Upper lobe of right lung (tissue), 1 donor: ENCODE measurements at regions not wholly inside any gene's neighbourhood (a gene's known extent, or its start where the extent isn't known, plus 50 kb on each side); places are given as distances from the start of the nearest gene placed in this dataset.
A peak's percentile ranks its signal among the peaks of the same experiment; 100 is the strongest.

ENCODE experiments used
- ATAC-seq: fragments of 200-7000 bp; cut with Tn5 transposase; one replicate; pipeline ENCODE4 v1.9.1; 2020; ENCODE audit warnings: mild to moderate bottlenecking, moderate library complexity
- DNase-seq: peaks from one replicate; pipeline ENCODE4 v3.0.0-alpha.2; 2020
- H3K27ac ChIP-seq: fragments of 200-600 bp; one replicate; pipeline ENCODE4 v1.8.0; 2022
- H3K27me3 ChIP-seq: fragments of 200-600 bp; one replicate; pipeline ENCODE4 v1.8.0; 2022; ENCODE audit warnings: mild to moderate bottlenecking
- H3K36me3 ChIP-seq: fragments of 200-600 bp; one replicate; pipeline ENCODE4 v1.8.0; 2022
- H3K4me1 ChIP-seq: fragments of 200-600 bp; one replicate; pipeline ENCODE4 v1.8.0; 2022
- H3K4me3 ChIP-seq: fragments of 200-600 bp; one replicate; pipeline ENCODE4 v1.8.0; 2022; ENCODE audit warnings: mild to moderate bottlenecking
- H3K9me3 ChIP-seq: fragments of 200-600 bp; one replicate; pipeline ENCODE4 v1.8.0; 2022
- intact Hi-C: fragments of 100-400 bp; cut with DNase I; formaldehyde crosslinking; loops from one replicate; pipeline ENCODE4 v1.11.0; 2022
- TF ChIP-seq, protein P1 (sequence below): fragments of 200-600 bp; IDR thresholded peaks from one replicate; pipeline ENCODE4 v1.8.0; 2022; ENCODE audit warnings: antibody characterized with exemption
- donor health status: DM: no; HTN: yes; CAD: no; lungs with severe emphysema.

DNA sequence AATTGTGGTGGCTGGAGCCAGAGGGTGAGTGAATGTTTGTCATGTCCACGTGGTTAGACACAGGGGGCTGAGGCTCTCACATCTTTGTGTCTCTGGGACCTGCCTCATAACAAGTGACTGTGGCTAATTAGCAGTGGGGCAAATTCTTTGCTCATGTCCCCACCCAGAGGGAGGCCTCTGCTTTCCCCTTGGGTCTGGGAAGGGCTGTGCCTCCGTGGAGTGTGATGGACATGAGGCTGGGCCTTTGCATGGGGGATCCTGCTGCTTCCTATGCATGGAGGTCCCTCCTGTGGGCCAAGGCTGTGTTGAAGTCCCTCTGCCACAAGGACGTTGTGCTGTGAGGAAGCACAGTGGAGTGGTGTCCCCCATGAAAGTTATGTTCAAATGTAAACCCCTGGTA is 327.4 kb upstream of the SHH start:
- Histone ChIP-seq H3K4me3 (no peak overlapping the region), H3K4me1 (no peaks in the 10 kb centered on the region), H3K9me3 (no peaks in the 10 kb centered on the region), H3K27ac (no peak overlapping the region), H3K27me3 (no peaks in the 10 kb centered on the region), H3K36me3 (no peaks in the 10 kb centered on the region)
- TF ChIP-seq, protein P1, sequence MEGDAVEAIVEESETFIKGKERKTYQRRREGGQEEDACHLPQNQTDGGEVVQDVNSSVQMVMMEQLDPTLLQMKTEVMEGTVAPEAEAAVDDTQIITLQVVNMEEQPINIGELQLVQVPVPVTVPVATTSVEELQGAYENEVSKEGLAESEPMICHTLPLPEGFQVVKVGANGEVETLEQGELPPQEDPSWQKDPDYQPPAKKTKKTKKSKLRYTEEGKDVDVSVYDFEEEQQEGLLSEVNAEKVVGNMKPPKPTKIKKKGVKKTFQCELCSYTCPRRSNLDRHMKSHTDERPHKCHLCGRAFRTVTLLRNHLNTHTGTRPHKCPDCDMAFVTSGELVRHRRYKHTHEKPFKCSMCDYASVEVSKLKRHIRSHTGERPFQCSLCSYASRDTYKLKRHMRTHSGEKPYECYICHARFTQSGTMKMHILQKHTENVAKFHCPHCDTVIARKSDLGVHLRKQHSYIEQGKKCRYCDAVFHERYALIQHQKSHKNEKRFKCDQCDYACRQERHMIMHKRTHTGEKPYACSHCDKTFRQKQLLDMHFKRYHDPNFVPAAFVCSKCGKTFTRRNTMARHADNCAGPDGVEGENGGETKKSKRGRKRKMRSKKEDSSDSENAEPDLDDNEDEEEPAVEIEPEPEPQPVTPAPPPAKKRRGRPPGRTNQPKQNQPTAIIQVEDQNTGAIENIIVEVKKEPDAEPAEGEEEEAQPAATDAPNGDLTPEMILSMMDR = no peak
- ATAC-seq (no peak), DNase-seq (peak; percentile 20)
- intact Hi-C loops = no loop called here

DNA sequence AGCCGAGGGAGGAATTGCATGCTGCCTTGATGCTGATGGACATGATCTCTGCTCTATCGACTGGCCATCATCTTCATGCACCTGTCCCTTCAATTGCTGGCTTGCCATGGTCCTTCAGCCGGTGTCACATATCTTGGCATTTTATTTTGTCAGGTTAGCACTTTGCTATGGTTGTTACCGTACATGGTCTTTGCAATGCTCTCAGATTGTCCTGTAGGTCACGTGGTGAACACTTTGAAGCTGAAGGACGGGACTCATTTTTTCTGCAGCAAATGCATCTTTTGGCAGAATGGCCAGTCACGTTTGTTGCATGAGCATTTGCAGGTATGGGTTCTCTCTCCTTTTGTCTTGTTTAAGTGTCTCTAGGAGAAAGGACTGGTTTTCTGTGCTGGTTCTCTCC is 326.8 kb upstream of the SHH start:
- Histone ChIP-seq H3K9me3 (no peaks in the 10 kb centered on the region), H3K36me3 (no peaks in the 10 kb centered on the region), H3K4me1 (no peaks in the 10 kb centered on the region), H3K27ac (no peak overlapping the region), H3K27me3 (no peaks in the 10 kb centered on the region), H3K4me3 (no peak overlapping the region)
- no peak for DNase-seq
- TF ChIP-seq, protein P1 = no peak
- intact Hi-C loops = no loop called here
- no peak for ATAC-seq

DNA sequence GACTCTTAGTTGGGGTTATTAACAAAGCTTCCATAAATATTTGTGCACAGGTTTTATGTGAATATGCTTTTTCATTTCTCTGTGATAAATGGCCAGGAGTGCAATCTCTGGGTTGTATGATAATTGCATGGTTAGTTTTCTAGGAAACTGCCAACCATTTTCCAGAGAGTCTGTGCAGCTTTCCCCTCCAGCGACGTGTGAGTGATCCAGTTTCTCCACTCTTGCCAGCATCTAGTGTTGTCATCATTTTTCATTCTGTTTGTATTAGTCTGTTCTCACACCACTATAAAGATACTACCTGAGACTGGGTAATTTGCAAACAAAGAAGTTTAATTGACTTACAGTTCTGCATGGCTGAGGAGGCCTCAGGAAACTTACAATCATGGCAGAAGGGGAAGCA is 319.6 kb upstream of the SHH start:
- ATAC-seq (no peak), DNase-seq (no peak)
- intact Hi-C loops = no loop called here
- no peaks in the 10 kb centered on the region for H3K4me1 ChIP-seq
- peaks cover 5% of the 10 kb centered on the region for H3K9me3 ChIP-seq
- no peaks in the 10 kb centered on the region for H3K36me3 ChIP-seq
- TF ChIP-seq, protein P1 = no peak
- H3K27ac ChIP-seq = no peak overlapping the region
- no peaks in the 10 kb centered on the region for H3K27me3 ChIP-seq
- no peak overlapping the region for H3K4me3 ChIP-seq

DNA sequence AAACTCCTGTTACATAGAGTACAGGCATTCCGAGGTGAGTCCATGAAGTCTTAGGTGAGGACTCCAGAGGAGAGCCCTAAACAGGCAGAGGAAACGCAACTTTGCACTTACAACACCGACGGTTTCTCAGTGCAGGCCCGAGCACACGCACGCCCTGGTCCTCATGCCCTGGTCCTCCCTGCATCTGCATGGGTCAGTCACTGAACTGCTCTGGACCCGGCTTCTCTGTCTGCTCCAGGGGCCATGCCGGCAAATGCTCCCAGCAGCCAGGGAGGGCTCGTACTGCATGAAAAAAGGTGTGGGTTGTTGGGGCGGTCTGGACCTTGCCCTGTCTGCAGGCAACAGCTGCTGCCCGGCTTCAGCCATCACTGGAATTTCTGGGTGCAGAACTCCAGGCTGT is 317.3 kb upstream of the SHH start:
- Histone ChIP-seq H3K27ac (no peak overlapping the region), H3K9me3 (peaks cover 5% of the 10 kb centered on the region), H3K27me3 (no peaks in the 10 kb centered on the region), H3K4me3 (no peak overlapping the region), H3K36me3 (no peaks in the 10 kb centered on the region), H3K4me1 (no peaks in the 10 kb centered on the region)
- ATAC-seq (no peak), DNase-seq (no peak)
- TF ChIP-seq, protein P1 = no peak
- intact Hi-C loops = no loop called here

DNA sequence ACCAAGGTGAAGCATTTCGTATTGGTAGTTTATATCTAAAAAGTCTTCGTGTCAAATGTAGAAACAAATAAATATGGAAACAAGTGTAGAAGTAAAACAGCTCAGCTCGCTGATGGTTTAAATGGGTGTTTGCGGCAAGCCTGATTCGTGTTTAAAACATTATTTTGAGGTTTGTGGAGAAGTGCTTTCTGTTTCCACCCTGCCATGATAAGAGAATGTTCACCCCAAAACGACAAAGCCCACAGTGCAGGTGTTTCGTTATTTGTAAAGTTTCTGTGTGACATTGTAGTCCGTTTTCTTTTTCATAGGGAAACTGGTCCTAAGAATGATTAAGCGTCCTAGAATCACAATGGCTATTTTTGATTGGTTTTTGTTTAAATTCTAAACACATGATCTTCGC is 316.2 kb upstream of the SHH start:
- H3K27ac ChIP-seq = no peak overlapping the region
- H3K4me1 ChIP-seq = no peaks in the 10 kb centered on the region
- no peak overlapping the region for H3K4me3 ChIP-seq
- DNase-seq = no peak
- H3K36me3 ChIP-seq = no peaks in the 10 kb centered on the region
- ATAC-seq = no peak
- peaks cover 5% of the 10 kb centered on the region for H3K9me3 ChIP-seq
- H3K27me3 ChIP-seq = no peaks in the 10 kb centered on the region
- TF ChIP-seq, protein P1 = no peak
- intact Hi-C loops = no loop called here
